ENCODE measurements at regions not wholly inside any gene's neighbourhood (a gene's known extent, or its start where the extent isn't known, plus 50 kb on each side); places are given as distances from the start of the nearest gene placed in this dataset.

- ChIA-PET CTCF (no interaction called here), POLR2A (no interaction called here)
- Histone ChIP-seq H3K79me2 (ENCODE audit: control insufficient read depth, insufficient read depth, low read length) (no peaks in the 10 kb centered on the region), H3K9ac (ENCODE audit: low read length) (no peak overlapping the region), H3K4me2 (replicated peaks; ENCODE audit: low read depth, low read length, poor library complexity, severe bottlenecking) (no peak overlapping the region), H3K27me3 (replicated peaks in 1 of 4; ENCODE audit: control extremely low read depth in 1 of 4, control insufficient read depth in 3 of 4, insufficient read depth in 4 of 4, low read length in 3 of 4) (no peaks in the 10 kb centered on the region), H3K4me1 (ENCODE audit: control insufficient read depth in 2 of 2, insufficient read depth in 2 of 2, low read length in 2 of 2) (no peaks in the 10 kb centered on the region), H3K4me3 (ENCODE audit: control extremely low read depth in 1 of 5, extremely low read depth in 1 of 5, insufficient read depth in 1 of 5, low read depth in 2 of 5, low read length in 4 of 5) (no peak overlapping the region), H3K27ac (ENCODE audit: low read length in 2 of 2) (no peak overlapping the region), H2AFZ (ENCODE audit: insufficient read depth, low read depth, low read length, poor library complexity, severe bottlenecking) (no peak overlapping the region), H4K20me1 (ENCODE audit: control insufficient read depth, insufficient read depth, low read length, poor library complexity, severe bottlenecking) (no peaks in the 10 kb centered on the region), H3K36me3 (replicated peaks in 1 of 2; ENCODE audit: control extremely low read depth in 1 of 2, control insufficient read depth in 1 of 2, extremely low read depth in 1 of 2, insufficient read depth in 2 of 2, low read length in 1 of 2) (no peaks in the 10 kb centered on the region), H3K9me3 (ENCODE audit: control extremely low read depth in 1 of 3, control insufficient read depth in 2 of 3, insufficient read depth in 1 of 3, low read length in 2 of 3) (peaks cover 0 to 54% (median 0%) of the 10 kb centered on the region in 3 donors)
- DNase-seq (no peak), ATAC-seq (ENCODE audit: low read depth) (no peak)
- no peaks in the 10 kb centered on the region for H3K4me1 Mint-ChIP-seq
- intact Hi-C loops (cut with micrococcal nuclease): no loop called here
- no peaks in the 10 kb centered on the region for H3K27me3 Mint-ChIP-seq
- 85% methylated on average over 29 of the region's 30 CpGs for WGBS (ENCODE audit: insufficient coverage)
- TF ChIP-seq CTCF (IDR thresholded peaks at IDR 0.05) (no peak), EZH2 (IDR thresholded peaks at IDR 0.05; ENCODE audit: borderline replicate concordance, insufficient read depth, low read depth, low read length, poor library complexity, severe bottlenecking) (no peak)
- no peak overlapping the region for H3K27ac Mint-ChIP-seq
- H3K9me3 Mint-ChIP-seq (ENCODE audit: insufficient read depth): peaks cover 6% of the 10 kb centered on the region
- no peak overlapping the region for H3K4me3 Mint-ChIP-seq
These were observed 177.1 kb downstream of the ZNF248 start for GRCh38 chr10:37680243-37680683.

- 96% methylated on average over 8 of the region's 8 CpGs for WGBS (ENCODE audit: insufficient coverage)
These were observed 177.9 kb downstream of the ZNF248 start for GRCh38 chr10:37679465-37679864.

More at GRCh38 chr10:37679465-37679864, 177.9 kb downstream of the ZNF248 start:
- Histone ChIP-seq H4K20me1 (ENCODE audit: control insufficient read depth, insufficient read depth, low read length, poor library complexity, severe bottlenecking) (no peaks in the 10 kb centered on the region), H3K9ac (ENCODE audit: low read length) (no peak overlapping the region), H3K4me2 (replicated peaks; ENCODE audit: low read depth, low read length, poor library complexity, severe bottlenecking) (no peak overlapping the region), H3K4me3 (ENCODE audit: control extremely low read depth in 1 of 5, extremely low read depth in 1 of 5, insufficient read depth in 1 of 5, low read depth in 2 of 5, low read length in 4 of 5) (no peak overlapping the region), H3K27ac (ENCODE audit: low read length in 2 of 2) (no peak overlapping the region), H3K79me2 (ENCODE audit: control insufficient read depth, insufficient read depth, low read length) (no peaks in the 10 kb centered on the region), H3K27me3 (replicated peaks in 1 of 4; ENCODE audit: control extremely low read depth in 1 of 4, control insufficient read depth in 3 of 4, insufficient read depth in 4 of 4, low read length in 3 of 4) (no peaks in the 10 kb centered on the region), H3K9me3 (ENCODE audit: control extremely low read depth in 1 of 3, control insufficient read depth in 2 of 3, insufficient read depth in 1 of 3, low read length in 2 of 3) (peaks cover 0 to 49% (median 0%) of the 10 kb centered on the region in 3 donors), H3K4me1 (ENCODE audit: control insufficient read depth in 2 of 2, insufficient read depth in 2 of 2, low read length in 2 of 2) (no peaks in the 10 kb centered on the region), H3K36me3 (replicated peaks in 1 of 2; ENCODE audit: control extremely low read depth in 1 of 2, control insufficient read depth in 1 of 2, extremely low read depth in 1 of 2, insufficient read depth in 2 of 2, low read length in 1 of 2) (no peaks in the 10 kb centered on the region), H2AFZ (ENCODE audit: insufficient read depth, low read depth, low read length, poor library complexity, severe bottlenecking) (no peak overlapping the region)
- POLR2A ChIA-PET: no interaction called here
- Mint-ChIP-seq H3K27ac (no peak overlapping the region), H3K4me3 (no peak overlapping the region), H3K27me3 (no peaks in the 10 kb centered on the region), H3K4me1 (no peaks in the 10 kb centered on the region), H3K9me3 (ENCODE audit: insufficient read depth) (peaks cover 6% of the 10 kb centered on the region)
- TF ChIP-seq EZH2 (IDR thresholded peaks at IDR 0.05; ENCODE audit: borderline replicate concordance, insufficient read depth, low read depth, low read length, poor library complexity, severe bottlenecking) (no peak), CTCF (IDR thresholded peaks at IDR 0.05) (no peak)
- DNase-seq (no peak), ATAC-seq (ENCODE audit: low read depth) (no peak)
- CTCF ChIA-PET: no interaction called here
- intact Hi-C loops (cut with micrococcal nuclease): no loop called here
